ENCODE measurements at regions not wholly inside any gene's neighbourhood (a gene's known extent, or its start where the extent isn't known, plus 50 kb on each side); places are given as distances from the start of the nearest gene placed in this dataset.

GRCh38 chr2:221817878-221818277, 245.8 kb upstream of the EPHA4 start:
- DNase-seq = no peak

GRCh38 chr2:221817052-221817451, 244.9 kb upstream of the EPHA4 start:
- no peak for DNase-seq

GRCh38 chr2:221816566-221816965, 244.5 kb upstream of the EPHA4 start:
- DNase-seq = no peak

GRCh38 chr2:221810650-221811049, 238.5 kb upstream of the EPHA4 start:
- no peak for DNase-seq

GRCh38 chr2:221810245-221810644, 238.1 kb upstream of the EPHA4 start:
- DNase-seq = no peak

- DNase-seq = no peak
These were observed 236.4 kb upstream of the EPHA4 start for GRCh38 chr2:221808488-221808887.

- no peak for DNase-seq
These were observed 235.6 kb upstream of the EPHA4 start for GRCh38 chr2:221807706-221808105.

GRCh38 chr2:221802089-221802488, 230.0 kb upstream of the EPHA4 start:
- no peak for DNase-seq

- no peak for DNase-seq
These were observed 220.9 kb upstream of the EPHA4 start for GRCh38 chr2:221792971-221793521.

- no peak for DNase-seq
These were observed 219.7 kb upstream of the EPHA4 start for GRCh38 chr2:221791844-221792243.

GRCh38 chr2:221787561-221787960, 215.5 kb upstream of the EPHA4 start:
- no peak for DNase-seq

- no peak for DNase-seq
These were observed 214.3 kb upstream of the EPHA4 start for GRCh38 chr2:221786297-221786926.

- DNase-seq = no peak
These were observed 208.2 kb upstream of the EPHA4 start for GRCh38 chr2:221780281-221780688.

- no peak for DNase-seq
These were observed 207.5 kb upstream of the EPHA4 start for GRCh38 chr2:221779614-221780067.

- DNase-seq = no peak
These were observed 205.9 kb upstream of the EPHA4 start for GRCh38 chr2:221778025-221778424.

- DNase-seq = no peak
These were observed 205.0 kb upstream of the EPHA4 start for GRCh38 chr2:221777119-221777518.

- no peak for DNase-seq
These were observed 203.0 kb upstream of the EPHA4 start for GRCh38 chr2:221775096-221775495.

- DNase-seq = no peak
These were observed 202.0 kb upstream of the EPHA4 start for GRCh38 chr2:221774136-221774535.

- DNase-seq = no peak
These were observed 199.2 kb upstream of the EPHA4 start for GRCh38 chr2:221771297-221771696.

GRCh38 chr2:221767106-221768012, 195.3 kb upstream of the EPHA4 start:
- no peak for DNase-seq

GRCh38 chr2:221762496-221762895, 190.4 kb upstream of the EPHA4 start:
- DNase-seq = no peak

GRCh38 chr2:221761260-221761659, 189.2 kb upstream of the EPHA4 start:
- DNase-seq = no peak

GRCh38 chr2:221758076-221758475, 186.0 kb upstream of the EPHA4 start:
- no peak for DNase-seq

- no peak for DNase-seq
These were observed 181.3 kb upstream of the EPHA4 start for GRCh38 chr2:221753401-221753800.
